Right renal pelvis (tissue), 4 donors: ENCODE measurements at regions not wholly inside any gene's neighbourhood (a gene's known extent, or its start where the extent isn't known, plus 50 kb on each side); places are given as distances from the start of the nearest gene placed in this dataset.
A peak's percentile ranks its signal among the peaks of the same experiment; 100 is the strongest.
"Not testable (repeated sequence)": the region's sequence is repeated elsewhere in the genome, so short reads cannot be mapped to it uniquely, and the experiment has no call there.

Experiments
- DNase-seq, 4 donors: peaks; one replicate each; pipeline ENCODE4 v3.0.0-alpha.2; 2013; ENCODE audit warnings: low read depth in 4 of 4, low spot score in 3 of 4, missing footprints in 1 of 4

GRCh38 chr4:73671348-73671747 is 51.1 kb upstream of the RASSF6 start:
- not testable (repeated sequence) for DNase-seq

- DNase-seq, result no peak
Observed at GRCh38 chr4:73673286-73673685, 53.0 kb upstream of the RASSF6 start.

GRCh38 chr4:73674451-73674919 is 54.2 kb upstream of the RASSF6 start:
- no peak for DNase-seq

GRCh38 chr4:73675623-73676022 is 55.4 kb upstream of the RASSF6 start:
- DNase-seq, result no peak

- no peak for DNase-seq
Observed at GRCh38 chr4:73676136-73676535, 55.9 kb upstream of the RASSF6 start.

- peak in 1 of 4 donors; percentile 29 for DNase-seq
Observed at GRCh38 chr4:73676861-73677323, 56.7 kb upstream of the RASSF6 start.

GRCh38 chr4:73679836-73680235 is 59.6 kb upstream of the RASSF6 start:
- no peak for DNase-seq

- DNase-seq, result no peak
Observed at GRCh38 chr4:73681776-73682175, 58.6 kb upstream of the CXCL8 start.

GRCh38 chr4:73682508-73682907 is 57.9 kb upstream of the CXCL8 start:
- no peak for DNase-seq

GRCh38 chr4:73683033-73683432 is 57.3 kb upstream of the CXCL8 start:
- DNase-seq, result no peak

GRCh38 chr4:73683456-73683855 is 56.9 kb upstream of the CXCL8 start:
- DNase-seq, result no peak

- no peak for DNase-seq
Observed at GRCh38 chr4:73684097-73684496, 56.3 kb upstream of the CXCL8 start.

- no peak for DNase-seq
Observed at GRCh38 chr4:73685052-73685451, 55.3 kb upstream of the CXCL8 start.

- DNase-seq, result no peak
Observed at GRCh38 chr4:73687421-73687820, 52.9 kb upstream of the CXCL8 start.

GRCh38 chr4:73690051-73690738 is 50.2 kb upstream of the CXCL8 start:
- DNase-seq, result no peak
